H1 (cell line): ENCODE measurements at regions not wholly inside any gene's neighbourhood (a gene's known extent, or its start where the extent isn't known, plus 50 kb on each side); places are given as distances from the start of the nearest gene placed in this dataset.

Experiments used
- BRCA1 ChIP-seq: IDR thresholded peaks from 2 replicates; pipeline ENCODE4 v1.6.1; 2012; ENCODE audit warnings: low read depth, low read length, improper control_type of control experiment
- CHD2 ChIP-seq: IDR thresholded peaks from 2 replicates; pipeline ENCODE4 v1.6.1; 2012; ENCODE audit warnings: low read length, improper control_type of control experiment
- CREB1 ChIP-seq: IDR thresholded peaks from 2 replicates; pipeline ENCODE4 v1.6.1; 2012; ENCODE audit warnings: inconsistent platforms
- CTCF ChIP-seq, 3 experiments: IDR thresholded peaks; 1 replicate in 2 of 3; 2 replicates in 1 of 3; pipeline versions ENCODE4 v1.5.1 to v1.6.1; 2011; ENCODE audit warnings: low read length in 3 of 3, mild to moderate bottlenecking in 3 of 3, inconsistent platforms in 2 of 3, low read depth in 1 of 3, moderate library complexity in 1 of 3; ENCODE audit not compliant: insufficient read depth in 1 of 3; ENCODE audit errors: control extremely low read depth in 1 of 3
- MAFK ChIP-seq: IDR thresholded peaks from 2 replicates; pipeline ENCODE4 v1.6.1; 2012; ENCODE audit warnings: low read depth, mild to moderate bottlenecking, improper control_type of control experiment, low read length
- MAX ChIP-seq: IDR thresholded peaks from 2 replicates; pipeline ENCODE4 v1.6.1; 2012; ENCODE audit warnings: inconsistent platforms
- NRF1 ChIP-seq: IDR thresholded peaks from 2 replicates; pipeline ENCODE4 v1.6.1; 2011; ENCODE audit warnings: mild to moderate bottlenecking, low read depth, low read length, improper control_type of control experiment
- POLR2A ChIP-seq, 2 experiments: IDR thresholded peaks; 1 replicate in 1 of 2; 2 replicates in 1 of 2; pipeline ENCODE4 v1.6.1; 2011; ENCODE audit warnings: low read depth in 2 of 2, low read length in 2 of 2, mild to moderate bottlenecking in 2 of 2; ENCODE audit errors: control extremely low read depth in 1 of 2
- SP1 ChIP-seq: IDR thresholded peaks from 2 replicates; pipeline ENCODE4 v1.6.1; 2011; ENCODE audit warnings: low read depth, low read length
- USF2 ChIP-seq: IDR thresholded peaks from 2 replicates; pipeline ENCODE4 v1.6.1; 2011; ENCODE audit warnings: low read length, improper control_type of control experiment
- ZNF274 ChIP-seq: IDR thresholded peaks from 2 replicates; pipeline ENCODE4 v1.7.0; 2012; ENCODE audit warnings: low read length, borderline replicate concordance; ENCODE audit errors: extremely low read depth

GRCh38 chr1:25026730-25027450 lies 96.8 kb upstream of the RUNX3 start:
- TF ChIP-seq CTCF (IDR thresholded peaks at IDR 0.05; ENCODE audit: control extremely low read depth in 1 of 3, insufficient read depth in 1 of 3, low read depth in 1 of 3, low read length in 3 of 3) (no peak), SP1 (no peak), MAX (no peak), USF2 (no peak), BRCA1 (no peak), ZNF274 (no peak), CHD2 (no peak), MAFK (no peak), NRF1 (no peak), CREB1 (no peak), POLR2A (IDR thresholded peaks at IDR 0.05; ENCODE audit: control extremely low read depth in 1 of 2, low read depth in 2 of 2, low read length in 2 of 2) (no peak)
